ENCODE measurements at regions not wholly inside any gene's neighbourhood (a gene's known extent, or its start where the extent isn't known, plus 50 kb on each side); places are given as distances from the start of the nearest gene placed in this dataset.

DNA sequence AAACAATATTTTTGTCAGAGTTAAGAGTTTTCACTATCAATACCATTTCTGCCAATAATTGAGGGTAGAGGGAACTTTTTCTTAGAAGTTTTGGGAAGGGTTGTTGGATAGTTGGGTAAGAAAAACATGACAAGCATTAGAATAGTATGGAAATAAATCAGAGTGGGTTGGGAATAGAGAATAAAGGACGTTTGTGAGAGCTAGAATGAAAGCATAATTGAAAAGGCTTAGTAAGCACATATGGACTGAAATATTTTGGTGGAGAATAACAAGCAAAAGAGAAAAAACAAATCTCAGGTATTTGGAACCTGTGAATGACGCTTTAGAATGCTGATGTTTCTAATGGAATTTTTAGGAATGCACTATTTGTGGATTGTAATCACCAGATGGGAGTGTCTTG is 262.9 kb upstream of the EDIL3 start:
- WGBS (ENCODE audit: insufficient coverage), result 100% methylated on average over 1 of the region's 2 CpGs
- Mint-ChIP-seq H3K36me3 (no peaks in the 10 kb centered on the region), H3K27me3 (no peaks in the 10 kb centered on the region), H3K4me1 (no peaks in the 10 kb centered on the region), H3K27ac (no peak overlapping the region), H3K9me3 (peaks cover 0 to 5% (median 0%) of the 10 kb centered on the region in 3 donors), H3K4me3 (no peak overlapping the region)
- ChIA-PET POLR2A (no interaction called here), CTCF (no interaction called here)
- Histone ChIP-seq H3K27ac (ENCODE audit: low read length) (no peak overlapping the region), H3K36me3 (ENCODE audit: control insufficient read depth in 2 of 2, extremely low read depth in 1 of 2, insufficient read depth in 1 of 2, low read length in 1 of 2) (no peaks in the 10 kb centered on the region), H3K4me3 (ENCODE audit: control insufficient read depth in 1 of 2, extremely low read depth in 1 of 2, low read length in 1 of 2) (no peak overlapping the region), H3K4me1 (ENCODE audit: control insufficient read depth in 1 of 2, extremely low read depth in 1 of 2, insufficient read depth in 2 of 2, low read length in 2 of 2) (no peaks in the 10 kb centered on the region), H3K27me3 (replicated peaks in 1 of 2; ENCODE audit: control insufficient read depth in 2 of 2, extremely low read depth in 1 of 2, insufficient read depth in 2 of 2, low read length in 1 of 2) (no peaks in the 10 kb centered on the region), H3K9me3 (no peaks in the 10 kb centered on the region)
- DNase-seq, result no peak
- ATAC-seq (replicated peaks in 1 of 4), result no peak

DNA sequence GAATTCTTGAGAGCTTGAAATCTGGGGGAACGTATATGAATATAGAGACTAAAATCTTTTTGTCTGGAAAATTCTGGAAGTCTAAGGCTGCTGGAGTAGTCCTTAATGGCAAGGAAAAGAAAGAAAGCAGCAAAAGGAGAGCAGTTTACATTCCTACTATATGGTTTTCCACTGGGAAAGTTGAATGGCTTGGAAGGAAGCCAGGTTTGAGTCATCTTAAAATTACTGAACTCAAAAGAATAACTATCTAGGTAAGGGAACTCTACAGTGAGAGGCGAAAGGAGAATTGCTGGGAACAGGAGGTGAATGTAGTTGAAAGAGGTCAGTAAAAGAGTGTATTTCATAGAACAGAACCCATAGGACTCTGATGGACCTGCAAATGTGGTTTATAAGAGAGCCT is 258.1 kb upstream of the EDIL3 start:
- no CpG with 5 or more reads among the region's 2 CpGs for WGBS (ENCODE audit: insufficient coverage)
- Mint-ChIP-seq H3K9me3 (no peaks in the 10 kb centered on the region), H3K27ac (no peak overlapping the region), H3K36me3 (no peaks in the 10 kb centered on the region), H3K27me3 (no peaks in the 10 kb centered on the region), H3K4me1 (no peaks in the 10 kb centered on the region), H3K4me3 (no peak overlapping the region)
- H3K9me3 ChIP-seq, result no peaks in the 10 kb centered on the region
- ChIA-PET CTCF (no interaction called here), POLR2A (no interaction called here)
- DNase-seq (no peak), ATAC-seq (replicated peaks in 1 of 4) (no peak)
- H3K27me3 ChIP-seq (replicated peaks in 1 of 2; ENCODE audit: control insufficient read depth in 2 of 2, extremely low read depth in 1 of 2, insufficient read depth in 2 of 2, low read length in 1 of 2), result no peaks in the 10 kb centered on the region
- H3K27ac ChIP-seq (ENCODE audit: low read length), result no peak overlapping the region
- no peaks in the 10 kb centered on the region for H3K4me1 ChIP-seq (ENCODE audit: control insufficient read depth in 1 of 2, extremely low read depth in 1 of 2, insufficient read depth in 2 of 2, low read length in 2 of 2)
- H3K4me3 ChIP-seq (ENCODE audit: control insufficient read depth in 1 of 2, extremely low read depth in 1 of 2, low read length in 1 of 2), result no peak overlapping the region
- H3K36me3 ChIP-seq (ENCODE audit: control insufficient read depth in 2 of 2, extremely low read depth in 1 of 2, insufficient read depth in 1 of 2, low read length in 1 of 2), result no peaks in the 10 kb centered on the region

DNA sequence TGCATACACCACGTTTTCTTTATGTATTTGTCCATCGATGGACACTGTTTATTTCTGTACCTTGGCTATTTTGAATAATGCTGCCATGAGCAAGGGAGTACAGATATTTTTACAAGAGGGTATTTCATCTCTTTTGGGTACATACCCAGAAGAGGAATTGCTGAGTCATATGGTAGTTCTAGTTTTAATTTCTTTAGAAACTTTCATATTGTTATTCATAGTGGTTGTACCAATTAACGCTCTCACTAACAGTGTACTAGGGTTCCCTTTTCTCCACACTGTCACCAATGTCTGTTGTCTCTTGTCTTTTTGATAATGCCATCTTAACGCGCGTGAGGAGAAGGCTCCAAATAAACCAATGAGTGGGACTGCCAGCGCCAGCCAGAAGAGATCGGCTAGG is 257.6 kb upstream of the EDIL3 start:
- Mint-ChIP-seq H3K36me3 (no peaks in the 10 kb centered on the region), H3K9me3 (no peaks in the 10 kb centered on the region), H3K27me3 (no peaks in the 10 kb centered on the region), H3K4me1 (no peaks in the 10 kb centered on the region), H3K4me3 (no peak overlapping the region), H3K27ac (no peak overlapping the region)
- ATAC-seq (replicated peaks in 1 of 4), result no peak
- ChIA-PET CTCF (no interaction called here), POLR2A (no interaction called here)
- Histone ChIP-seq H3K4me3 (ENCODE audit: control insufficient read depth in 1 of 2, extremely low read depth in 1 of 2, low read length in 1 of 2) (no peak overlapping the region), H3K9me3 (no peaks in the 10 kb centered on the region), H3K27ac (ENCODE audit: low read length) (no peak overlapping the region), H3K36me3 (ENCODE audit: control insufficient read depth in 2 of 2, extremely low read depth in 1 of 2, insufficient read depth in 1 of 2, low read length in 1 of 2) (no peaks in the 10 kb centered on the region), H3K27me3 (replicated peaks in 1 of 2; ENCODE audit: control insufficient read depth in 2 of 2, extremely low read depth in 1 of 2, insufficient read depth in 2 of 2, low read length in 1 of 2) (no peaks in the 10 kb centered on the region), H3K4me1 (ENCODE audit: control insufficient read depth in 1 of 2, extremely low read depth in 1 of 2, insufficient read depth in 2 of 2, low read length in 2 of 2) (no peaks in the 10 kb centered on the region)
- no peak for DNase-seq
- 93% methylated on average over 2 of the region's 8 CpGs for WGBS (ENCODE audit: insufficient coverage)

DNA sequence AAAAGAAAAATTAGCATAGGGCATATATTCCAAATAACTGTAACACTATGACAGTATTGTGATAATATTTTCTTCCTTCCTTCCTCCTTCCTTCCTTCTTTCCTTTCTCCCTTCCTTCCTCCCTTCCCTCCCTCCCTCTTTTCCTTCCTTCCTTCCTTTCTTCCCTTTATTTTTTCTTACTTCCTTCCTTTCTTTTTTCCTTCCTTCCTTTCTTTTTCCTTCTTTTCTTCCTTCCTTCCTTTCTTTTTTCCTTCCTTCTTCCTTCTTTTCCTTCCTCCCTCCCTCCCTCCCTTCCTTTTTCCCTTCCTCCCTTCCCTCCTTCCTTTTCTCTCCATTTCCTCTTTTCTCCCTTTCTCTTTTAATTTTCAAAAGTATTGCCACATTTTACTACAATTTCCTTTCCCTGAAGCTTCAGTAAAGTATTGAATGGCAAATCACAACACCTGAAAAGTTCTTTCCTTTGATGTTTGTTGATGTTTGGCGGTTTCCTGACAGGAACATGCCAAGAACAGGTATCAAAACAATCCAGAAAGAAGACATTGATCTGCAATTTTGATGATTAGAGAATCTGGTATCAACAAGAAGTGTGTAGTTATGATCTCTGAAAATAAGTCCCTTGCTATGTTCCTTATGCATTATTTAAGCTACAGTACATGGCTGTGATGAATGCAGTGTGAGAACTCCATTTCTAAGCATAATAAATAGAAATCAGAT is 253.1 kb upstream of the EDIL3 start:
- no peaks in the 10 kb centered on the region for H3K36me3 ChIP-seq (ENCODE audit: control insufficient read depth in 2 of 2, extremely low read depth in 1 of 2, insufficient read depth in 1 of 2, low read length in 1 of 2)
- ChIA-PET CTCF (no interaction called here), POLR2A (no interaction called here)
- H3K4me3 Mint-ChIP-seq, result no peak overlapping the region
- H3K9me3 ChIP-seq, result no peaks in the 10 kb centered on the region
- no peaks in the 10 kb centered on the region for H3K27me3 Mint-ChIP-seq
- no peak for DNase-seq
- H3K9me3 Mint-ChIP-seq, result no peaks in the 10 kb centered on the region
- no peak overlapping the region for H3K27ac ChIP-seq (ENCODE audit: low read length)
- no peaks in the 10 kb centered on the region for H3K36me3 Mint-ChIP-seq
- H3K4me1 ChIP-seq (ENCODE audit: control insufficient read depth in 1 of 2, extremely low read depth in 1 of 2, insufficient read depth in 2 of 2, low read length in 2 of 2), result no peaks in the 10 kb centered on the region
- no peak overlapping the region for H3K4me3 ChIP-seq (ENCODE audit: control insufficient read depth in 1 of 2, extremely low read depth in 1 of 2, low read length in 1 of 2)
- H3K27ac Mint-ChIP-seq, result no peak overlapping the region
- no peak for ATAC-seq (replicated peaks in 1 of 4)
- WGBS (ENCODE audit: insufficient coverage), result no CpG with 5 or more reads among the region's 1 CpG
- no peaks in the 10 kb centered on the region for H3K4me1 Mint-ChIP-seq
- no peaks in the 10 kb centered on the region for H3K27me3 ChIP-seq (replicated peaks in 1 of 2; ENCODE audit: control insufficient read depth in 2 of 2, extremely low read depth in 1 of 2, insufficient read depth in 2 of 2, low read length in 1 of 2)

DNA sequence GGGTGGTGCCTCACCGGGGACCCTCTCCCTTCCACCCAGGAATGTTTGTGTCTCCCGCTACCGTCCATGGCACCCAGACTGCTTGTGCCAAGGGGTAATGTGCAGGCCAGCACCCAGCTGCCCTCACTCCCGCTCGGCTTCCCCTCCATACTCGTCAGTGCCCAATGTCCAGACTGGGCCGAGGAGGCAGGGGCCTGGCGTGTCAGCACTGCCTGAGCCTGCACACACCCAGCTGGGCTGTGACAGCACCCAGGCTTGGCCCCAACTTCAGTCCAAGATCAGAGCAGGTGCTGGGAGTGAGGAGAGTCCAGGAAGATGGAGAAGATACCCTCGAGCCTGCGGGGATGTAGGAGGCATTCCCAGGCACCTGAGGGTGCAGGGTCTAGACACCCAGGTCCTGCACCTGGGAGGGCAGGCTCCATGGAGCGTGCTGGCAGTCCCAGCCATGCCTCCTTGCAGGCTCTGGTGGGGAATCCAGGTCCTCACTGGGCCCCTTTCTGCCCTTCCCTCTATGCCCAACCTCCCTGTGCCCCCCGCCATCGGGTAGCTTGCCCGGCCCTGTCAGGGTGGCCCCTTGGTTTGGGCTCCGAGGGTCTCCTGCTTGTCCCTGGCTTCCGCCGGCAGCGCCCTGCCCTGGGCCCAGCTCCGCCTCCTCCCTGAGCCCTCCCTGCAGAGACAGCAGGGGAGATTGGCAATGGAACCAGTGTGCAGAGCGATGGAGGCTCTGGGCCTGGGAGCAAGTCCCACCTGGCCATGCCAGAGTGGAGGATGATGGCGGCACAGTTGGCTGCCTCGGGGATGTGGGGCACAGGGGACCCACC is 250.8 kb upstream of the EDIL3 start:
- Histone ChIP-seq H3K4me1 (ENCODE audit: control insufficient read depth in 1 of 2, extremely low read depth in 1 of 2, insufficient read depth in 2 of 2, low read length in 2 of 2) (no peaks in the 10 kb centered on the region), H3K27ac (ENCODE audit: low read length) (no peak overlapping the region), H3K9me3 (no peaks in the 10 kb centered on the region), H3K4me3 (ENCODE audit: control insufficient read depth in 1 of 2, extremely low read depth in 1 of 2, low read length in 1 of 2) (no peak overlapping the region), H3K36me3 (ENCODE audit: control insufficient read depth in 2 of 2, extremely low read depth in 1 of 2, insufficient read depth in 1 of 2, low read length in 1 of 2) (no peaks in the 10 kb centered on the region), H3K27me3 (replicated peaks in 1 of 2; ENCODE audit: control insufficient read depth in 2 of 2, extremely low read depth in 1 of 2, insufficient read depth in 2 of 2, low read length in 1 of 2) (no peaks in the 10 kb centered on the region)
- H3K4me1 Mint-ChIP-seq, result no peaks in the 10 kb centered on the region
- peak in 1 of 4 experiments; percentile 15 for ATAC-seq (replicated peaks in 1 of 4)
- 87% methylated on average over 20 of the region's 22 CpGs for WGBS (ENCODE audit: insufficient coverage)
- ChIA-PET POLR2A (interaction anchor here in 1 of 2 donors (0.6 kb wide), 1 partner anchor 28 kb away, joined by 4 read pairs; no protein-coding TSS in a partner anchor), CTCF (no interaction called here)
- no peaks in the 10 kb centered on the region for H3K9me3 Mint-ChIP-seq
- DNase-seq, result no peak
- H3K36me3 Mint-ChIP-seq, result no peaks in the 10 kb centered on the region
- H3K4me3 Mint-ChIP-seq, result no peak overlapping the region
- H3K27me3 Mint-ChIP-seq, result no peaks in the 10 kb centered on the region
- H3K27ac Mint-ChIP-seq, result no peak overlapping the region

DNA sequence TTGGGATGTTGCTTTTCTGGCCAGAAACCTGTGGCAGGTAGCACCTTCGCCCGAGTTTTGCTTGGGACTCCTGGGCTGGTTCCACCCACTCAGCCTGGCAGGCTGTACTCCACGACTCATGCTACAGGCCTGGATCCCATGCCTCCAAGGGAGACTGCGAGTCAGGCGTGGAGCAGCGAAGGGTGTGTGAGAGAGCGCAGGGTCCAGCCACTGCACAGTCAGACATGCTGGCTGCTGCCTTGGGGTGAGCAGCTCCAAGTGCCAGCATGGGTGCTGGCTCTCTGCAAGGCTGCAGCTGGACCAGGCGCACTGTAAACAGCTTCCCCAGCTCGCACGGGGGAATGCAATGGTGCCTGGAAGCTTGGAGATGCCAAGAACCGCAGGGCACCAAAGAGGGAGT is 249.6 kb upstream of the EDIL3 start:
- Histone ChIP-seq H3K27ac (ENCODE audit: low read length) (no peak overlapping the region), H3K4me3 (ENCODE audit: control insufficient read depth in 1 of 2, extremely low read depth in 1 of 2, low read length in 1 of 2) (no peak overlapping the region), H3K4me1 (ENCODE audit: control insufficient read depth in 1 of 2, extremely low read depth in 1 of 2, insufficient read depth in 2 of 2, low read length in 2 of 2) (no peaks in the 10 kb centered on the region), H3K9me3 (no peaks in the 10 kb centered on the region), H3K27me3 (replicated peaks in 1 of 2; ENCODE audit: control insufficient read depth in 2 of 2, extremely low read depth in 1 of 2, insufficient read depth in 2 of 2, low read length in 1 of 2) (no peaks in the 10 kb centered on the region), H3K36me3 (ENCODE audit: control insufficient read depth in 2 of 2, extremely low read depth in 1 of 2, insufficient read depth in 1 of 2, low read length in 1 of 2) (no peaks in the 10 kb centered on the region)
- ATAC-seq (replicated peaks in 1 of 4) (no peak), DNase-seq (no peak)
- ChIA-PET CTCF (no interaction called here), POLR2A (interaction anchor here in 1 of 2 donors (0.6 kb wide), 1 partner anchor 35 kb away, joined by 3 read pairs; no protein-coding TSS in a partner anchor)
- Mint-ChIP-seq H3K4me3 (no peak overlapping the region), H3K9me3 (no peaks in the 10 kb centered on the region), H3K27me3 (no peaks in the 10 kb centered on the region), H3K36me3 (no peaks in the 10 kb centered on the region), H3K4me1 (no peaks in the 10 kb centered on the region), H3K27ac (no peak overlapping the region)
- WGBS (ENCODE audit: insufficient coverage), result 84% methylated on average over 11 of the region's 11 CpGs

All from T-cell (primary cell).